ENCODE measurements at regions not wholly inside any gene's neighbourhood (a gene's known extent, or its start where the extent isn't known, plus 50 kb on each side); places are given as distances from the start of the nearest gene placed in this dataset.

GRCh38 chr3:56980798-56981390, 79.6 kb upstream of the SPATA12 start (continued):
- no peak for TF ChIP-seq ATF6 (CRISPR knock-in tag; IDR thresholded peaks at IDR 0.05)
- TF ChIP-seq ZNF281 (CRISPR knock-in tag; IDR thresholded peaks at IDR 0.05): no peak
- no peak for TF ChIP-seq ZNF425 (CRISPR knock-in tag; conservative IDR thresholded peaks at IDR 0.05)
- TF ChIP-seq TEAD1 (CRISPR knock-in tag; IDR thresholded peaks at IDR 0.05): no peak
- no peak for TF ChIP-seq ELF4 (CRISPR knock-in tag; IDR thresholded peaks at IDR 0.05; ENCODE audit: low read depth)

- Mint-ChIP-seq H3K9me3 (no peaks in the 10 kb centered on the region; the same call in 1 of the 2 replicates), H3K4me3 (no peak overlapping the region), H3K27me3 (ENCODE audit: low read depth) (no peaks in the 10 kb centered on the region), H3K36me3 (no peaks in the 10 kb centered on the region), H3K27ac (no peak overlapping the region), H3K4me1 (no peaks in the 10 kb centered on the region)
- POLR2A ChIA-PET: no interaction called here
- CTCF ChIA-PET: interaction anchor here (2.2 kb wide), 1 partner anchor 8 kb away, joined by 14 read pairs; no protein-coding TSS in a partner anchor
- no peak for ATAC-seq
- DNase-seq (ENCODE audit: low spot score): no peak
- TF ChIP-seq MLX (CRISPR knock-in tag; IDR thresholded peaks at IDR 0.05) (no peak), USF1 (CRISPR knock-in tag; IDR thresholded peaks at IDR 0.05) (no peak), ZNF416 (CRISPR knock-in tag; IDR thresholded peaks at IDR 0.05) (no peak), TCF7 (CRISPR knock-in tag; IDR thresholded peaks at IDR 0.05; ENCODE audit: low read depth) (no peak), ETV6 (CRISPR knock-in tag; IDR thresholded peaks at IDR 0.05) (no peak), EMX1 (CRISPR knock-in tag; IDR thresholded peaks at IDR 0.05) (no peak), ELF4 (CRISPR knock-in tag; IDR thresholded peaks at IDR 0.05; ENCODE audit: low read depth) (no peak), ZNF138 (CRISPR knock-in tag; conservative IDR thresholded peaks at IDR 0.05) (no peak), ZNF232 (CRISPR knock-in tag; IDR thresholded peaks at IDR 0.05) (no peak), ATF6 (CRISPR knock-in tag; IDR thresholded peaks at IDR 0.05) (no peak), NR2C2 (CRISPR knock-in tag; IDR thresholded peaks at IDR 0.05) (no peak), AFF4 (CRISPR knock-in tag; IDR thresholded peaks at IDR 0.05; ENCODE audit: borderline replicate concordance) (no peak), ATF2 (CRISPR knock-in tag; IDR thresholded peaks at IDR 0.05; ENCODE audit: borderline replicate concordance, low read depth) (no peak), MYBL2 (CRISPR knock-in tag; IDR thresholded peaks at IDR 0.05) (no peak), TEAD1 (CRISPR knock-in tag; IDR thresholded peaks at IDR 0.05) (no peak)
Measured at GRCh38 chr3:56980243-56980642, 80.2 kb upstream of the SPATA12 start.
